Medulla oblongata (tissue), 1 donor: ENCODE measurements at regions not wholly inside any gene's neighbourhood (a gene's known extent, or its start where the extent isn't known, plus 50 kb on each side); places are given as distances from the start of the nearest gene placed in this dataset.

ENCODE experiments used
- DNase-seq: peaks from one replicate; pipeline ENCODE4 v3.0.0-alpha.2; 2015; ENCODE audit errors: extremely low spot score

DNA sequence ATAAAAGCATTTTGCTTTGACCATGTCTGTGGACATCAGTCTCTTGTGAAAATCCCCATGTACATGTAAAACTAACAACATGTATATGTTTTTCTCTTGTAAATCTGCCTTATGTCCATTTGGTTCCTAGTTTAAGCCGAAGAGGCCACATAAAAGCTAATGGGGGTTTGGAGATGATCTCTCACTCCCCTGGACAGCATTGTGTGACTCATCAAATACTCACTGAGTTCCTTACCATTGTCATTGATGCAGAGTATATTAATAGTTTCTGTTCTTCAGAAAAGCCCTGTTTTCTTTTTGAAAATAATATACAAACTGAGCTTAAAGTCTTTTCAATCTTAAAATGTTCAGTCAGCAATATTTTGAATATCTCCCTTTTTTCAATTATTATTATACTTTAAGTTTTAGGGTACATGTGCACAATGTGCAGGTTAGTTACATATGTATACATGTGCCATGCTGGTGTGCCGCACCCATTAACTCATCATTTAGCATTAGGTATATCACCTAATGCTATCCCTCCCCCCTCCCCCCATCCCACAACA lies 536.7 kb upstream of the HTR2A start:
- DNase-seq = no peak

DNA sequence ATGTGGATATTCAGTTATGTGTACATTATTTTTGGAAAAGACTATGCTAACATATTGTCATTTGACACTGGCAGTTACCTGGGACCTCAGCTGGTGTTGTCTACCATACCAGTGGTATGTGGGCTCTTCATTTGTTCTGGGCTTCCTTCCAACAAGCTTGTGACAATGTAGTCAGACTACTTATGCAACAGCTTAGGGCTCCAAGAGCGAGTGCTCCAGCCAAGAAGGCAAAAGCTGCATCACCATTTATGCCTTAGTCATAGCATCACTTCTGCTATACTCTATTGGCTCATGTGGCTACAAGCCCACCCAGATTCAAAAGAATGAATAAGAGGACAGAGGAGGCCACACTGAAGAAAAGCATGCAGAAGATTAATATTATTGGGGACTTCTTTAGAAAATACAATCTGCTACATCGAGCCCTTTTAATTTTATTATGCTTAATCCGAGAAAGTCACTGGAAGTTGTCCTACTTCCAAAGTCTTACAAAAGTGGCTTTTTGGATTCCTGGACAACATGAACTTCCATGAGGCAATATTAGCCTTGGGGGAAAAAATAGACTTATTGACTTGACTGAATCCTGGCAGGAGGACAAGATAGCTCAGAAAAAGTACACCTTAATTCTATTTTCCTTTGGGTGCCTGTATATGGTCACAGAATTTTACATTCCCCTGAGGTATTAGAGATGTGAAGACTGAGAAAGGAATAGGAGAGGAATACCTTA lies 529.4 kb upstream of the HTR2A start:
- DNase-seq = peak; percentile 40

DNA sequence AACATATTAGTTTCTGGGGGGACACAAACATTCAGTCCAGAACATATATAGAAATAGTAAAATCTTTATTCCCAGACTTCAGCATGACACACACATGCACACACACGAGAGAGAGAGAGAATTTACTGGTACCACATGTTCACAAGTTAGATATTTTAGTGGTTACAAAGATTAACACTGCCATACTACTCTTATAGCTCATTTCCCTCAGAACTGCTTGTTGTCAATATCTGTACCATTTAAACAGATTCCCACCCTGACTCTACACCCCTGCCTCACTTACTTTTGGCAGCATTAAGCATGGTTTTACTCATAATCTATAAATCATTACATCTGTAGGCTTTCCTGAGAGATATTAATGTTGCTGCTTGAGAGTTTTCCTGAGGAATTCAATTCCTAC lies 524.7 kb upstream of the HTR2A start:
- no peak for DNase-seq

DNA sequence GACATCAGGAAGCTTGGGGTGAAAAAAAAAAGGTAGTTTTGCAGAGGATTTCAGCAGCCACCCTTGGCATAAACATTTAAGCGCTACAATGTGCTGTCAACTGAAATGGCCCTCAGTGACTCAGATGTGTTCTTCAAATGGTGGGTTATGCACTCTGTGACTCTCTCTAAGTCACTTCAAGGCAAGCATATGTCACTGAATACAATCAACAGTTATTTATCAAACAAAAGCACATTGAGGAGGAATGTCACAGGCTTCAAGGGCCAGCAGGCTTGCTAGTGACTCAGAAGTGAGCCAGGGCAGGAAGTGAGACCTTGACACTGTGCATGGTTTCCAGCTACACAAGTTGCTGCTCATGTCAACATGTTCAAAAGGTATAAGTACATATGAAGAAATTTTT lies 523.7 kb upstream of the HTR2A start:
- no peak for DNase-seq

DNA sequence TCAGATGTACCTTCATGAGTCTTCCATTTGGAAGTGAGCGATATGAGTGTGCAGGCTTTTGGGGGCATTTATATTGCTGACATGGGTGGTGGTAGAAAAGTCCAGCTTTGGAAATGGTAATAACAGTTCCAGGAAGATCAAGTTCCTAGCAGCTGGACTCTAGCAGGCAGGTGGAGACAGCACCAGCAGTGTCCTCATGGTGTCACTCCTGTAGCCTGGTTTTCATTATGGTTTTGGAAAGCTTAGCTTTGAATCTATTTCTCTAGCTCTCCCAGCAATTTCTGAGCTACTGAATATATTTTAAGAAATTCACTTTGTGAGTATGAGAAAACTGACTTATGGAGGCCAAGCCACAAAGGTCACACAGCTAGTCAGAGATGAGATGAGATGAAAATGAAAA lies 523.2 kb upstream of the HTR2A start:
- DNase-seq = no peak

DNA sequence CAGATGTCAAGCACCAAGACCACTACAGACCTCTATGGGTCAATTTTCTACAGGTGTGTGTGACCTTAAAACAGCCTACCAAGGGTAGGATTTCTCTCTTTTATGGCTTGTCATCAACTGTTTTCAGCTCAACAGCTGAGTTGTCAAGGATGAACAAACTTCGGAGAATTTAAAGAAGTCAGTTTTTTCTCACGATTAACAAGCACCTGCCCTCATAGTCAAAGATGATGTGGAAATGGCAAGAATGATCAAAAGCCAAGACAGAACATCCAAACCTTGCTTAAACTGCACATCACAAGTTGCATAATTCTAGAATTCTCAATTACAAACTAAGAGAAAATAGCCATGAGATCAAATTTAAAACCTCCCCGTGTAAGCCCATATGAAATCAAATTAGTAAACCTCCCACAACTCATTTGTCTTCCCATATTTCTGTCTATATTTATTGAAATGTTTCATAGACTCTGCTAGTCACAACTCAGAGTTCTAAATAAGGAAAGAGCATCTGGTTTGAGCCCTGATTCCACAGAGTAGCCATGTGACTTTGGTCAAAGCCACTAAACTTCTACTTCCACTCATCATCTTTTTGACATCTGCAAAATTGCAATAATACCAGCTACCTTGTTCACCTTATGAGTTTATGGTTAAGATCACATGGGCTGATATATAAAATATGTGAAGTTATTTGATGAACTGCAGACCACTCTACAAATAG lies 521.5 kb upstream of the HTR2A start:
- no peak for DNase-seq

DNA sequence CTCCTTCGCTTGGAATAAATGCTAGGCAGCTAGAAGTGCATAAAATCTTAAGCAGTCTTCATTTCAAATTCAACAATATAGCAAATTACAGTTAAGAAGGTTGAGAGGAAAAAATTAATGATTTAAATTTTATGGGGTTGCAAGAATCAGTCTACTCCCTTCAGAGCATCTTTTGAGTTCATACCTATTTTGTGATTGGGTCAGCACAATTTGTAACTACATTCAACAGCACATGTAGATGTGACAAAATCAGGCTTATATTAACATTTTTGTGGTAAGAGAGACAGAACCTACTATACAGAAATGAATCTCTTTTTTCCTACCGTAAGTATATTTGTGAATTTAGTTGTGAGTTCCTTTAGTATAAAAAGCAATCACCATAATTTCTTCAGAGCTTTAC lies 520.6 kb upstream of the HTR2A start:
- no peak for DNase-seq

DNA sequence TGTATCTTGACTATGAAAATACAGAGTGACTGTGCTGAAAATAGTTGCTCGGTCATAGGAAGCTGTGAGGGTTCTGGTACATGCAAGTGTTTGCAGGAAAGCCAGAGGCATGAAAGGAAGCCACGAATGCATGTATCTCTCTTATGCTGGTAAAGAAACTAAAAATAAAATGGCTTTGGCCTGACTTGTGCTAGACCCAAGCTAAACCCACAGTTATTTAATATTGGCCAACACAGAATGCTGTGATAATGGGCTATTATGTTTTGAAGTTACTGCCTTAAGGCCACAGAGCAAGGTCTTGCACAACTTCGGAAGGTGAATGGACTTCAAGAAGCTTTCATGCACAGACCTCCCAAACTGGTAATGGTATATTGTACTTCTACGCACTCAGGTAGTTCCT lies 518.2 kb upstream of the HTR2A start:
- no peak for DNase-seq

DNA sequence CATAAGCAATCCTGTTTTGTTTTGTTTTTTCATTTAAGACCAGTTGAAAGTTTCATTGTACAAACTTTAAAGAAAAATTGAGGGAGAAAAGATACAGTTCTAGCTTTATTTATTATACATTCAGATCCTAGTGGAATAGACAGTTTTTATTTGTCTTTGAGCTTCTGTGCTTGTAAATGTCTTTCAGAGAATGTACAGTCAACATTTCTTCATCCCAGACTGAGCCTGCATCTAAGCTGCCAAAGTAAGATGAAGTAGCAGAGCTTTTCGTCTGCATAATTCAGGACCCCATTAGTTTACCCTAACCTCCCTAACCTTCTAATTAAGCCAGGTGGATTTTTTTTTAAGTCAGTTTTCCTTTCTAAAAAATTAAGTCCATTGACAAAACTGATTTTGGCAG lies 516.7 kb upstream of the HTR2A start:
- DNase-seq = no peak

DNA sequence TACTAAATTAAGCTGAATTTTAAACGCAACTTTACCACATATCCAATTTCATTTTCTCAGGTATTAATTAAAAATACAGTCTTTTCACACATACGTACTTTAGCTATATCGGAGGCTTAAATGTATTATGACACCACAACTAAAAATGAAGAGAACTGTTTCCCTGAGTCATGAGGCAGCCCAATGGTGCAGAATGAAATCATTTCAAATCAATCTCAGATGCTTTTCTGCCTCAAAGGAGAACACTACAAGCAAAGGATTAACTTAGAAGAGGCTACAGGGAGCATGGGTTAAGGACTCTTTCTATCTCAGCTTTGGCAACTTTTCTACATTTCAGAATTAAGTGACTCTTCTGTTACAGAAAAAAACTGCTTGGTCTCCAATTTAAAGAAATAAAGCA lies 516.3 kb upstream of the HTR2A start:
- no peak for DNase-seq

DNA sequence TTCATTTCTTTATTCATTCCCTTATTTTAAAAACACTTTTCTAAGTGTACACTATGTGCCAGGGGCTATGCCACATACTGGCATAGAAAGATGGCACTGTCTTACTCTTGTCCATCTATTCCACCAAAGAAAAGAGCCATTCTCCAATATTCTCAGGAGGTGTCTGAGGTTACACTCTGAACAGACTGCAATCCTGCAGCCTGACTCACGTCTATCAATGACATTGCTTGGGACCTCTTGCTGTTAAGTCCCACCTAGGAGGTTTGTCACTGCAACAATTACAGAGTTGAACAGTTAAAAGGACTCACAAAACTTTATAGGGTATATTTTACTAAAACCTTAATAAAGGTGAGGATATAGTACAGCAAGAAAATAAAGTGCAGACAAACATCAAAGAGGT lies 512.9 kb upstream of the HTR2A start:
- DNase-seq = no peak

DNA sequence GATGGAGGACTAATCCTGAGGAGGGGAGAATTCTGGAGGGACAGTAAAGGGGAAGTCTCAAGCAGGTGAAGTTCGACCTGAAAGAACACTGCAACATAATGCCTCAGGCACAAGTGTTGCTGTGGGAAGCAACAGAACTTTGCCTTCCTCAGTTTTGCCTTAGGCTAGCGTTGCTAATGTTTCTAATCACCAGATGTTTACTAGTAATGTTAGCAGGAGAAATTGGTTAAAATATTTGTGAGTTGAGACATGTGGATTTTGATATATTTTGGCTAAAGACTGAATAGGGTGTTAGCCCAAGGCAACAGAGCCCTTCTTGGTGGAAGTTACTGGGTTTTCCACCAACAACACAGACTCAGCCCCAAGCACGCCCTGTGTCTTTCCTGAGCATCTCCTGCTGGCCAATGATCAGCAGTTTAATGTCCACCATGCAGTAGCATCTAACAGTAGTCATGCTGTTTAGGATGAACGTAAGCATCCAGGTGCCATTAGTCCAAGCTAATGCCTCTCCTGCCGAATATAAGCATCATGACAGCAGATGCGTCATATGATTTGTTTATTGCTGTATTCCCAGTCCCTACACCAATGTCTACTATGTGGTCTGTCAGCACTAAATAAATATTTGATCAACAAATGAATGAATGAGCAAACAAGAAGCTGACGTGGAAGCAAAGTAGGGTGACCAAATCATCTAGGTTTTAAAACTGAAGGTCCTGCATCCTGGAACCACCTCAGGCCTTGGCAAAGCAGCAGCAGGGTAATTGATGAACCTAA lies 511.9 kb upstream of the HTR2A start:
- no peak for DNase-seq

DNA sequence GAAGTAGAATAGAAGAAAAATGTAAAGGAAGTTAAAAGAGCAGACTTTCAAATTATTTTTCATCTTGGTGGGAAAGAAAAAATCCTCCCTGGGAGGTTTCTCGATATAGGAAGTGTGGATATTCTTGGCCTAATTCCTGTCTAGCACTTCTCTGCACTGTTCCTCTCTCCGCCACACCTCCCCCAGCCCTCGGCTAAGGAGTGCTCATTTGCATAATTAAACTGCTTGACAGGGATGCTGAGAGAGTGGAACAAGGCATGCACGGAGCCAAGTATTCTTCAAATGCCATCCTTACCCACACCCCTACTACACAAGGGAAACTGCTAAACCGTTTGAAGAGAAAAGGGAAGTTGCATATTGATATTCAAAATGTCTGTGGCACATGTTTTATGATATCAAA lies 511.0 kb upstream of the HTR2A start:
- DNase-seq = no peak

DNA sequence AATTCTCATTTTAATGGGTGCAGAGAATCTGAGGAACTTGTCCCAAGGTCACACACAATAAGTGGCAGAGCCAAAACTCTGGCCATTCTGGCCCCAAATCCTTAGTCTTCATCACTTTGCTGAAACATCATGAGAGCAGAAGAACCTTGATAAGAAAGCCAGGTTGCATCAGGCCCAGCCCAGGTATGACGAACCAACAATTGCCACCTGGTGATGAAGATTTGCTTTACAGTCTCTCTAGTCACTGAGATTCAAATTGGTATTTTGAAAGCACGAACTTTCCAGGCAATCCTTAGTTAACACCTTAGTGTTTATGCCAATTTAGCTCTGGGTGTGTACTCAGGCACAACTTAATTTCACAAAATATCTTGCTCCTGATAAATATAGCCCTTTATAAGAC lies 502.7 kb upstream of the HTR2A start:
- DNase-seq = no peak

DNA sequence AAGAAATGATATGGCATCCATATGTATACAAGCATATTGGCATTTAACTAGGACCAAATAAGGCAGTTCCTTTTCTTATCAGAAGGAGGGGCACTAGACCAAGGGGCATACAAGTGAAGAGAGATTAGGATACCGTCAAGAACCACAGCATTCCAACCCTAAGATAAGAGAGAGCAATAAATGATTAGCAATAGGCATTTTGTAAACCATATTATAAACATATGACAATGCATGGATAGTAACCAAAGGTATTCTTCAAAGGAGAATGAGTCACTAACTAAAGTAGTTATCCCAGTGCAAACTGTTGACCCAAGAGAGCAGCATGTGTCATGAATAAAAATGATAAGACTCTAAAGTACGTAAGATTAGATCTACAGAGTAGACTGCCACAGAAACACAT lies 500.9 kb upstream of the HTR2A start:
- DNase-seq = no peak

DNA sequence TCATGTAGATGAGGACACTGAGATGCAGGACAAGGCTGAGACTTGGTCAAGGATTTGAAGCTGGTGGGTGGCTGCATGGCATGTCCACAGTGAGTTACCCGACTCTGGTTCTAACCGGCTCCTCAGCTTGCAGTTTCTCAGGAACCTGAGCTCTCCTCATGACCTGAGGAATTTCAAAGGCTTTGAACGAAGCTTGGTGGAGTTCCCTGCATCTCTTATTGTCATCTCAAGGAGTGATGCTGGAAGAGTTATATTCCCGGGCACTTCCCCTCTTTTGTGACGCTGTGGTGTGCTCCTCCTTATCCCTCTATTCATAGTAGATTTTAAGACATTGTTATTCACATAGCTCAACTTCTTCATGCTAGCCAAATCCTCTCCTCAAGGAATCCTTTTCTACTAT lies 500.1 kb upstream of the HTR2A start:
- DNase-seq = no peak

DNA sequence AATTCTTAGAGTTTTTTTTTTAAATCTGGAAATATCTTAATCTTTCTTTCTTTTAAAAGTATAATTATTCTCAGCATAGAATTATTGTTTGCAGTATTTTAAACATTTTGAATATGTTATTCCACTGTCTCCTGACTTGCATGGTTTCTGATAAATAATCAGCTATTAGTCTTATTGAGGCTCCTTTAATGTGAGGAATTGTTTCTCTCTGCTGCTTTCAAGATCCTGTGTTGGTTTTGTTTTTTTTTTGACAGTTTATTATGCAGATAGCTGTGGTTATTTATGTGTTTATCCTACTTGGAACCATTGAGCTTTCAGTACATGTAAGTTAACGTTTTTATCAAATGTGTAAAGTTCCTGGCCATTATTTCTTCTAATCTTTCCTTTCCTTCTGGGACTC lies 477.9 kb upstream of the HTR2A start:
- DNase-seq = no peak

DNA sequence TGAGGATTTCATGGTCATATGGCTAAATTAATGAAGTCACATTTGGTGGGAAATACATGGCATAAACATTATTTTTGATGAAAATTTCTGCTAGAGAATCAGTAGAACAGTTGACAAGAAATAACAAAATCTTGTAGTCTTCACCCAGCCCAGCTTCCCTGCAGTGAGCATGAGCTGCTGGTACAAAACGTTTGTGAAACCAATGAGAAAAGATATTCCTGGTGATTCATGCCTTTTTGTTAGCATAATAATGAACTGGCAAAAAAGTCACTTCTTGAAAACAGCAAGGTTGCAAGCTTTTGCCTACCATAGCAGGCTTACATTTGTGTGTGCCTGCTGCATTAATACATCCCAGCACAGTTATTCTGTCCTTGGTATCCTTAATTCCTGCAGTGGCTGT lies 475.9 kb upstream of the HTR2A start:
- no peak for DNase-seq

DNA sequence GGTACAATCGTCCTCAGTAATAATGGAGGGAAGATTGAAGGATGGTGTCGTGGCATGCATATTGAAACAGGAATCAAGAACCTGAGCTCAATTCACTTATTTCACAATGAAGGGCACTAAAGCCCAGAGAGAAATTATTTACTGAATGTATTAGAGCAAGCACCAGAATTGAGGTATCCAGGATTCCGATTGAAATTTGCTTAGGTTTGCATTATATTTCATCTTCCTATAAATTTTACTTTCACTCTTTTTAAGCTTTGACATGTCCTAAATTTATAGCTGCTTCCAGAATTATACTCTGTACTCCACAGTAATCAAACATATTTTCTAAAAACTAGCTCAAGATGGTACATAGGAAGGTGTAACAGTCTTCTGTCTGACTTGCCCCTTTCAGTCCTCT lies 454.9 kb upstream of the HTR2A start:
- DNase-seq = no peak

DNA sequence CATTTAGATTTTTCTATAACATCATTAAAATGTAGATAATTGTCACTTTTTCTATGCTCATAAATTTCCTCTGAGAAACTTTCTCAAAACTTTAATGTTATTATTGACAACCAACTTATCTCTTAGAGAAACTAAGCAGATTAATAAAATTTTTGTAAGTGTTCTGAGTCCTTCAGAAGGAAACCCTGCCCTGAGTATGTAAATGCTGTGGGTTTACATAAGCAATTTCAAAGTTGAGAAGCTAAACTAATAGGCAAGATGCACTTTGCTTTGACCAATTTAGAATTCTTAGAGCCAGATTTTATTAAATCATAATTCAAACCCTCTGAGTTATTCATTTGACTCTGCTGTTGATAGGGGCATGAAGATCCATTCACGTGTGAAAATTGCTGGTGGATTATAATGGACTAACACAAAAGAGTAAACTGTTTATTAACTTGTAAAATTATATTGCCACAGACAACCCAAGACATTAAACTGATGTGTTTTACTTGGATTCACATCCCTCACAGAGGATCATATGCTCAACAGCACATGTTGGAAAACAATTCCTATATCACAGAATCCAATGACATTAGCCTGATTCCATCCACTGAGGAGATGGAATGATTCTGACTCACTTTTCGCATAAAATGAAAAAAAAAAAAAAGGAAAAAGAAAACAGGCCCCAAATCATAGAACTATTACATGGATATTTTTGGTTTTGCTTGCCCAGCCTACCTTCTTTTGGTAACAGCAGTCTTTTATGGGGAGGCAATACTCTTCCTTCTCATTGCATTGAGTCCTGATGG lies 453.7 kb upstream of the HTR2A start:
- DNase-seq = no peak

DNA sequence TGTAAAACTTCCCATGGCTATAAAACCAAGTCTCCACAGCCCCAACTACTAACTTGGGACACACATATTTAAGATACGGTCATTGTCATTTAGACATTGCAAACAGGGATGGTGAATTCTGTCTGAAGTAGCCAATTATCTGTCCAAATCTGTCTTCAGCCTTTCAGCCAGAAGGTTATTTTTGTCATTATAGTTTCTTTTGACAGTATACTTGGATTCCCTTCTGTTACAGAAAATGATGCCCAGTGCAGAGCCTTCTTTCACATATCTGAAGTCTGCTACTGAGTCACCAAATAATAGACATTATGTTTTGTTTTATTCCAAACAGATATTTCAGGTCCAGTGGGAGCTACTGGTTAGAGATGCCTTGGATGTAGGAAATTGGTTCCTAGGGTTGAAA lies 452.4 kb upstream of the HTR2A start:
- no peak for DNase-seq
